ENCODE measurements at regions not wholly inside any gene's neighbourhood (a gene's known extent, or its start where the extent isn't known, plus 50 kb on each side); places are given as distances from the start of the nearest gene placed in this dataset.

DNA sequence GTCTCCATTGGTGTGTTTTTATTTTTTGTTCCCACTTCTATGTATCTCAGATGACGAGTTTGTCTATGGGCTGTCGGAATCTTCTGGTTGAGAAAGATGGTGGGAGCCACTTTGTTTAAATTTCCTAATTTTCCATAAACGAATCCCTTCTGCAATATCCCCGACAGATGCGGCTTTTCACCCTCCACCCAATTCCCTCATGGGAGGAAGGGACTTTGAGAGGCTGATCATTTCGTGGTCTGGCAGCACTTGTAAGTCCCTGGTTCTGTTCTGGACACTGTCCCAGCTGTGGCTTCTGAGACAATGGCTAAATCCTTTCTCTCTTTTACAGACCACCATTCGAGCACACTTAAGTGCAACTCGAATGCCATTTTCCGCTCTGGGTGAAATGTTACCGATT lies 72.2 kb upstream of the PUDP start:
- Histone ChIP-seq H3K36me3 (no peaks in the 10 kb centered on the region), H3K4me3 (no peak overlapping the region), H3K9me3 (no peaks in the 10 kb centered on the region), H3K27me3 (no peaks in the 10 kb centered on the region), H3K27ac (no peak overlapping the region), H3K4me1 (no peaks in the 10 kb centered on the region)
- DNase-seq (ENCODE audit: low spot score in 2 of 2): no peak
- TF ChIP-seq POLR2A (IDR thresholded peaks at IDR 0.05) (no peak), EP300 (IDR thresholded peaks at IDR 0.05) (no peak)
- TF ChIP-seq, protein P1, sequence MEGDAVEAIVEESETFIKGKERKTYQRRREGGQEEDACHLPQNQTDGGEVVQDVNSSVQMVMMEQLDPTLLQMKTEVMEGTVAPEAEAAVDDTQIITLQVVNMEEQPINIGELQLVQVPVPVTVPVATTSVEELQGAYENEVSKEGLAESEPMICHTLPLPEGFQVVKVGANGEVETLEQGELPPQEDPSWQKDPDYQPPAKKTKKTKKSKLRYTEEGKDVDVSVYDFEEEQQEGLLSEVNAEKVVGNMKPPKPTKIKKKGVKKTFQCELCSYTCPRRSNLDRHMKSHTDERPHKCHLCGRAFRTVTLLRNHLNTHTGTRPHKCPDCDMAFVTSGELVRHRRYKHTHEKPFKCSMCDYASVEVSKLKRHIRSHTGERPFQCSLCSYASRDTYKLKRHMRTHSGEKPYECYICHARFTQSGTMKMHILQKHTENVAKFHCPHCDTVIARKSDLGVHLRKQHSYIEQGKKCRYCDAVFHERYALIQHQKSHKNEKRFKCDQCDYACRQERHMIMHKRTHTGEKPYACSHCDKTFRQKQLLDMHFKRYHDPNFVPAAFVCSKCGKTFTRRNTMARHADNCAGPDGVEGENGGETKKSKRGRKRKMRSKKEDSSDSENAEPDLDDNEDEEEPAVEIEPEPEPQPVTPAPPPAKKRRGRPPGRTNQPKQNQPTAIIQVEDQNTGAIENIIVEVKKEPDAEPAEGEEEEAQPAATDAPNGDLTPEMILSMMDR (IDR thresholded peaks at IDR 0.05): no peak
- 89 to 92% methylated on average over 5 to 10 of the region's 10 CpGs for whole genome bisulfite sequencing, 2 donors

DNA sequence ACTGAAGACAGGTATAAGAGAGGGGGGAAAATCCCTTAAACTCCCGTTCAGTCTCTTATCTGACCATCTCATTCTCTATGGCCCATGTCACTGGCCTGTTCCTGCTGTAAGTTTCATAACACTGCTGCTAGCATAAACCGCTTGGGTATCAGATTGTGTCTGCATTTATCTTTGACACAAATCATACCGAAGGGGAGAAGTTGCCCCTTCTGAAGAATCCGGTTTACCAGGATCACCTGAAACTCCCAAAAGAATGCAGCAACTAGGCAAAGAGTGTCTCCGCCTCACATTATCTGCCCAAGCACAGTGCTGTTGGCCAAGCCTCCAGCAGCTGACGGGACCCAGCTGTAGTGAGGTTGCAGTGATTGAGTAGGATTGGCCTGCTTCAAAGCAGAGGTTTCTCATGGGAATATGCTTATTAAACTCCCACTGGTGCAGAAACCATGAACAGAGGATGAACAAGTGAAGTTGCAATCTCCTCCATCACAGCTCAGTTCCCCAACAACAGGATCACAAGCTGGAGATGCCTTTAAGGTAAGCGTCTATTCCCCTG lies 71.3 kb upstream of the PUDP start:
- TF ChIP-seq, protein P1 (IDR thresholded peaks at IDR 0.05): no peak
- no peak for TF ChIP-seq EP300 (IDR thresholded peaks at IDR 0.05)
- H3K4me3 ChIP-seq: no peak overlapping the region
- DNase-seq (ENCODE audit: low spot score in 2 of 2): no peak
- no peaks in the 10 kb centered on the region for H3K27me3 ChIP-seq
- H3K4me1 ChIP-seq: no peaks in the 10 kb centered on the region
- 84 to 87% methylated on average over 7 of the region's 7 CpGs for WGBS, 2 donors
- H3K27ac ChIP-seq: no peak overlapping the region
- H3K36me3 ChIP-seq: no peaks in the 10 kb centered on the region
- H3K9me3 ChIP-seq: no peaks in the 10 kb centered on the region

DNA sequence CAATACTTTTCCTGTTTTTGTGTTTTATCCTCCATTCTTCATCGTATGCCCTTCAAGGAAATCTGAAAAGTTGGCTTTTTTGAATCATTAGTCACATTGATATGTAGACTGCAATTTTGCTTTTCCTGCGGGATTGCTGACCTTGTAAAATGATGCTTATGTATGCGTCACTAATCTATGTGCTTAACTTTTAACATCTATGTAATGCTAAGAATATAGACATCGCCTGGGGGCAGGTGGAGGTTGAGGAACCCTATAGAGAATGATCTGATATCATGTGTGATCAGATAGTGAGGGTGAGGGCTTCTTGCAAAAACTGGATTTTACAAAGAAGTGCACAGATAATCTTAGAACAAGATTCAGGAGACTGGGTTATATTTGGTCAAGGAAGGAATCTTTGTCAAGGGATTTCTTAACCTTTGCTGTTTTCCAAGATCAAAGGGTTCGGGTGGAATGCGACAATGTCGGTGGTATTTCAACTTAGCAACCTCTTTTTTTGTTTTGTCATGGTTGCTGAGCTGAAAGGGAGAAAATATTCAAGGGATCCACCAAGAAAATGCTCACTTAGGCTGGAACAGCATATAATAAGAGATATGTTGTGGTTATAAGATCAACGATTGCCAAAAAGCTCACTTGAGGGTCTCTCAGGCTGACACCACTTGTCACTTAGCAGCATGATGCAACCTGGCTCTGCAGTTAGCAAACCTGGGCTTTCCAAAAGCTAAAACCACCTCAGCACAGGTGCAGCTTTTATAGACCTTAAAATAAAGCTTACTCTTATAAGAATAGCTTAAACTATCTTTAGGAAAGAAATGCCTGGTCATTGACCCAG lies 70.6 kb upstream of the PUDP start:
- no peaks in the 10 kb centered on the region for H3K36me3 ChIP-seq
- H3K4me1 ChIP-seq: no peaks in the 10 kb centered on the region
- H3K27ac ChIP-seq: no peak overlapping the region
- no peak overlapping the region for H3K4me3 ChIP-seq
- no peaks in the 10 kb centered on the region for H3K9me3 ChIP-seq
- DNase-seq (ENCODE audit: low spot score in 2 of 2): no peak
- no peak for TF ChIP-seq POLR2A (IDR thresholded peaks at IDR 0.05)
- no peaks in the 10 kb centered on the region for H3K27me3 ChIP-seq
- 77 to 78% methylated on average over 8 of the region's 8 CpGs for WGBS, 2 donors

DNA sequence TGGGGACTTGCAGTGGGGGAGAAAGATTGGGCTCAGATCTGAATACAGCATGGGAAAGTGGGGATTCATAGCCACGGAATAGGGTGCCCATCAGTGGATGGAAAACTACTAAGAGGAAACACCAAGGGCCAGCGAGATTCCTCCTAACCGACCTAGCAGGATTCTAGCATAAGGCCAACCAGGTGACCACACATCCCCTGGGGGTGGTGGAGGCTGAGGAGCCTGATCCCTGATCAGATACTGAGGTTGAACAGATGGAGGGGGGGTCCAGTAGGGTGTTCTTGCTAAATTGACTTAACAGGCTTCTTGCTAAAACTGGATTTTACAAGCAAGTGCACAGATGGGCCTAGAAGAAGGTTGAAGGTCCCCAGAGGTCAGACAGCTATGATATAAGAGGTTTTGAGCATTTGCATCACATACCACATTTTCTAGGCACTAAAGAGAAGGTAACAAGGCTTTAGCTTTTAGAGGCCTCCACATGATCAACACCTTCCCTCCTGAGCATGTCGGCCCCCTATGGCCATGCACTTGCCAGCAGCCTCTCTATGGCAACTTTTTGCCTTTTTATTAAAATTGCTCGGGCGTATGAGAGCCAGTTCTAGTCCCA lies 69.1 kb upstream of the PUDP start:
- TF ChIP-seq POLR2A (IDR thresholded peaks at IDR 0.05) (no peak), EP300 (IDR thresholded peaks at IDR 0.05) (no peak)
- TF ChIP-seq, protein P1 (IDR thresholded peaks at IDR 0.05): no peak
- no peaks in the 10 kb centered on the region for H3K36me3 ChIP-seq

DNA sequence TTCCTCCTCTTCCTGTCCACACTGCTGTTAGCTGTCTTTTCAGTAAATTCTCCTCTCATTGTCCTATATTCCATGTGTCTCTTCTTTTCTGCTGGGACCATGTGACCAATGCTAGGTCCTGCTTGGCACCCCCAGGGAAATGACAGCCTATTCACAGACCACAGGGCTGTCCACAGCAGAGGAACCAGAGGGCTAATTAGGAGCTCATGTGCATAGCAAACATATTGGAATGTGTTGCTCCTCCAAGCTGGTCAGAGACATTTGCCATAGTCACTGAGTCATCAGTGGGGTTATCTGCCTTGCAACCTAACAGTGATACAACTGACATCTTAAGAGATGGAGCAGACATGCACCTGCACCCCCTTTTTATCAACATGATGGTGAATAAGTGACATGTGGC lies 67.9 kb upstream of the PUDP start:
- Histone ChIP-seq H3K9me3 (no peaks in the 10 kb centered on the region), H3K27ac (no peak overlapping the region), H3K27me3 (no peaks in the 10 kb centered on the region), H3K4me3 (no peak overlapping the region), H3K36me3 (no peaks in the 10 kb centered on the region), H3K4me1 (no peaks in the 10 kb centered on the region)
- DNase-seq (ENCODE audit: low spot score in 2 of 2): no peak
- TF ChIP-seq, protein P1 (IDR thresholded peaks at IDR 0.05): no peak
- TF ChIP-seq POLR2A (IDR thresholded peaks at IDR 0.05): no peak
- no peak for TF ChIP-seq EP300 (IDR thresholded peaks at IDR 0.05)

More for the DNA sequence above, 69.1 kb upstream of the PUDP start:
- H3K9me3 ChIP-seq: no peaks in the 10 kb centered on the region
- no peaks in the 10 kb centered on the region for H3K4me1 ChIP-seq
- H3K4me3 ChIP-seq: no peak overlapping the region
- DNase-seq (ENCODE audit: low spot score in 2 of 2): no peak
- H3K27ac ChIP-seq: no peak overlapping the region
- H3K27me3 ChIP-seq: no peaks in the 10 kb centered on the region
- WGBS, 2 donors: 88 to 91% methylated on average over 6 of the region's 6 CpGs
